ENCODE measurements at regions not wholly inside any gene's neighbourhood (a gene's known extent, or its start where the extent isn't known, plus 50 kb on each side); places are given as distances from the start of the nearest gene placed in this dataset.
"Not testable (repeated sequence)": the region's sequence is repeated elsewhere in the genome, so short reads cannot be mapped to it uniquely, and the experiment has no call there.

- DNase-seq = no peak
Observed at GRCh38 chr6:834866-835265, 141.9 kb upstream of the EXOC2 start.

GRCh38 chr6:834190-834589 is 141.3 kb upstream of the EXOC2 start:
- DNase-seq = no peak

GRCh38 chr6:832804-833203 is 139.9 kb upstream of the EXOC2 start:
- DNase-seq = not testable (repeated sequence)

GRCh38 chr6:830667-831327 is 137.9 kb upstream of the EXOC2 start:
- DNase-seq = no peak

GRCh38 chr6:829656-830055 is 136.7 kb upstream of the EXOC2 start:
- no peak for DNase-seq

- no peak for DNase-seq
Observed at GRCh38 chr6:827431-827830, 134.5 kb upstream of the EXOC2 start.

GRCh38 chr6:819122-819521 is 126.2 kb upstream of the EXOC2 start:
- no peak for DNase-seq

- DNase-seq = no peak
Observed at GRCh38 chr6:818196-818595, 125.3 kb upstream of the EXOC2 start.

- no peak for DNase-seq
Observed at GRCh38 chr6:816510-817084, 123.7 kb upstream of the EXOC2 start.

- no peak for DNase-seq
Observed at GRCh38 chr6:815348-815738, 122.4 kb upstream of the EXOC2 start.

GRCh38 chr6:814378-815347 is 121.7 kb upstream of the EXOC2 start:
- no peak for DNase-seq

GRCh38 chr6:811831-812230 is 118.9 kb upstream of the EXOC2 start:
- DNase-seq = no peak

GRCh38 chr6:811191-811590 is 118.3 kb upstream of the EXOC2 start:
- DNase-seq = no peak

- DNase-seq = no peak
Observed at GRCh38 chr6:804771-805170, 111.8 kb upstream of the EXOC2 start.

- no peak for DNase-seq
Observed at GRCh38 chr6:804317-804716, 111.4 kb upstream of the EXOC2 start.

- no peak for DNase-seq
Observed at GRCh38 chr6:803191-803977, 110.4 kb upstream of the EXOC2 start.

- DNase-seq = no peak
Observed at GRCh38 chr6:802701-803100, 109.8 kb upstream of the EXOC2 start.

- DNase-seq = not testable (repeated sequence)
Observed at GRCh38 chr6:802223-802622, 109.3 kb upstream of the EXOC2 start.

- no peak for DNase-seq
Observed at GRCh38 chr6:799769-800168, 106.8 kb upstream of the EXOC2 start.

- DNase-seq = peak; percentile 70
Observed at GRCh38 chr6:797479-798077, 104.6 kb upstream of the EXOC2 start.

- no peak for DNase-seq
Observed at GRCh38 chr6:795046-795685, 102.2 kb upstream of the EXOC2 start.

- no peak for DNase-seq
Observed at GRCh38 chr6:793261-793660, 100.3 kb upstream of the EXOC2 start.

All from amniotic stem cell (primary cell).